GM12891 (cell line): ENCODE measurements at regions not wholly inside any gene's neighbourhood (a gene's known extent, or its start where the extent isn't known, plus 50 kb on each side); places are given as distances from the start of the nearest gene placed in this dataset.

Experiments
- POLR2A ChIP-seq: IDR thresholded peaks from 2 replicates; pipeline ENCODE4 v1.6.1; 2011; ENCODE audit warnings: low read depth, low read length, control low read depth
- POLR2AphosphoS5 ChIP-seq: IDR thresholded peaks from 2 replicates; pipeline ENCODE4 v1.6.1; 2011; ENCODE audit warnings: low read depth, low read length, control low read depth

GRCh38 chr2:126996378-126996699, 97.6 kb downstream of the TEX51 start:
- no peak for TF ChIP-seq POLR2AphosphoS5
- TF ChIP-seq POLR2A, result no peak
